ENCODE measurements at regions not wholly inside any gene's neighbourhood (a gene's known extent, or its start where the extent isn't known, plus 50 kb on each side); places are given as distances from the start of the nearest gene placed in this dataset.

GRCh38 chr3:6182909-6183308 lies 678.0 kb upstream of the GRM7 start:
- no peak for TF ChIP-seq CTCF (conservative IDR thresholded peaks at IDR 0.05; ENCODE audit: low read length)
- no peak for TF ChIP-seq EZH2phosphoT487 (IDR thresholded peaks at IDR 0.05; ENCODE audit: borderline replicate concordance)

Data from Loucy (cell line).